ENCODE measurements at regions not wholly inside any gene's neighbourhood (a gene's known extent, or its start where the extent isn't known, plus 50 kb on each side); places are given as distances from the start of the nearest gene placed in this dataset.
"Not testable (repeated sequence)": the region's sequence is repeated elsewhere in the genome, so short reads cannot be mapped to it uniquely, and the experiment has no call there.

- no peak for DNase-seq (ENCODE audit: low spot score)
- TF ChIP-seq, protein P1, sequence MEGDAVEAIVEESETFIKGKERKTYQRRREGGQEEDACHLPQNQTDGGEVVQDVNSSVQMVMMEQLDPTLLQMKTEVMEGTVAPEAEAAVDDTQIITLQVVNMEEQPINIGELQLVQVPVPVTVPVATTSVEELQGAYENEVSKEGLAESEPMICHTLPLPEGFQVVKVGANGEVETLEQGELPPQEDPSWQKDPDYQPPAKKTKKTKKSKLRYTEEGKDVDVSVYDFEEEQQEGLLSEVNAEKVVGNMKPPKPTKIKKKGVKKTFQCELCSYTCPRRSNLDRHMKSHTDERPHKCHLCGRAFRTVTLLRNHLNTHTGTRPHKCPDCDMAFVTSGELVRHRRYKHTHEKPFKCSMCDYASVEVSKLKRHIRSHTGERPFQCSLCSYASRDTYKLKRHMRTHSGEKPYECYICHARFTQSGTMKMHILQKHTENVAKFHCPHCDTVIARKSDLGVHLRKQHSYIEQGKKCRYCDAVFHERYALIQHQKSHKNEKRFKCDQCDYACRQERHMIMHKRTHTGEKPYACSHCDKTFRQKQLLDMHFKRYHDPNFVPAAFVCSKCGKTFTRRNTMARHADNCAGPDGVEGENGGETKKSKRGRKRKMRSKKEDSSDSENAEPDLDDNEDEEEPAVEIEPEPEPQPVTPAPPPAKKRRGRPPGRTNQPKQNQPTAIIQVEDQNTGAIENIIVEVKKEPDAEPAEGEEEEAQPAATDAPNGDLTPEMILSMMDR (IDR thresholded peaks at IDR 0.05; ENCODE audit: borderline replicate concordance, control extremely low read depth, extremely low read depth, insufficient read depth, missing control alignments): no peak
- in situ Hi-C loops (cut with MboI; ENCODE audit: low sequenced_read_pairs, unreplicated experiment): no loop called here
Observed at GRCh38 chr2:155980941-155981560, 351.5 kb downstream of the NR4A2 start.

DNA sequence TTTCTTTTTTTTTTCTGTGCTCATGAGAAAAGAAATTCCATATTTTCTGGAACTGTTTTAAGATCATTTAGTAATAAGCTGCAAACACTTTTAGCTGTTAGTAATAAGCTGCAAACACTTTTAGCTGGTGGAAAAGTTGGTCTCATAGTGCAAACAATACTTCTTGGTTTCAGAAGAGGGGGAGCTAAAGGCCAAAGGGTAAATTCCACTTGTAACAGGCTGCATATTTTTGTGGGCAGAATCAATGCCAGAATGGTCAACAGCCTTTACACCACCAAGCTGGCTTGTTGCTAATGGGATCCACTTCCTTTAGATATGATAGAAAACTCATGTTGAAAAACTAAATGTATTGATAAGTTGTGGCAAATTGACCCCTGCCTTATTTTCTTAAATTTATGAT is 356.8 kb downstream of the NR4A2 start:
- TF ChIP-seq, protein P1 (IDR thresholded peaks at IDR 0.05; ENCODE audit: borderline replicate concordance, control extremely low read depth, extremely low read depth, insufficient read depth, missing control alignments): no peak
- no peak for DNase-seq (ENCODE audit: low spot score)
- in situ Hi-C loops (cut with MboI; ENCODE audit: low sequenced_read_pairs, unreplicated experiment): no loop called here

DNA sequence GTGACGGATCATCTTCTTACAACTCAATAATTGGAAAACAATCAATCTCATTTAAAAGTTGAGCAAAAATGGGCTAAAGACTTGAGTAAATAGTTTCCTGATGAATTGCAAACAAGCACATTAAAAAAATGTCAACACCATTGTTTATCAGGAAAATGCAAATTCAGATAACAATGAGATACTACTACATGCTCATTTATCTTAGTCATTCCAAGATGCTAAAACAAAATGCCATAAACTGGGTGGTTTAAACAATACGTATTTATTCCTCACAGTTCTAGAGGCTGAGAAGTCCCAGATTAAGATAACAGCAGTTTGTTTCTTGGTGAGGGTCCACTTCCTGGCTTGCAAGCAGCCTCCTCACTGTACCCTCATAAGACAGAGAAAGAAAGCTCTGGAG is 359.6 kb downstream of the NR4A2 start:
- TF ChIP-seq, protein P1 (IDR thresholded peaks at IDR 0.05; ENCODE audit: borderline replicate concordance, control extremely low read depth, extremely low read depth, insufficient read depth, missing control alignments): no peak
- in situ Hi-C loops (cut with MboI; ENCODE audit: low sequenced_read_pairs, unreplicated experiment): no loop called here

DNA sequence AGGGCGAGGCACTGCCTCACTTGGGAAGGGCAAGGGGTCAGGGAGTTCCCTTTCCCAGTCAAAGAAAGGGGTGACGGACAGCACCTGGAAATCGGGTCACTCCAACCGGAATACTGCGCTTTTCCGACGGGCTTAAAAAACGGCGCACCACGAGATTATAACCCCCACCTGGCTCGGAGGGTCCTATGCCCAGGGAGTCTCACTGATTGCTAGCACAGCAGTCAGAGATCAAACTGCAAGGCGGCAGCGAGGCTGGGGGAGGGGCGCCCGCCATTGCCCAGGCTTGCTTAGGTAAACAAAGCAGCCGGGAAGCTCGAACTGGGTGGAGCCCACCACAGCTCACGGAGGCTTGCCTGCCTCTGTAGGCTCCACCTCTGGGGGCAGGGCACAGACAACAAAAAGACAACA is 366.5 kb downstream of the NR4A2 start:
- DNase-seq (ENCODE audit: low spot score); in situ Hi-C loops (cut with MboI; ENCODE audit: low sequenced_read_pairs, unreplicated experiment): not testable (repeated sequence)

More for the DNA sequence above, 359.6 kb downstream of the NR4A2 start:
- no peak for DNase-seq (ENCODE audit: low spot score)

DNA sequence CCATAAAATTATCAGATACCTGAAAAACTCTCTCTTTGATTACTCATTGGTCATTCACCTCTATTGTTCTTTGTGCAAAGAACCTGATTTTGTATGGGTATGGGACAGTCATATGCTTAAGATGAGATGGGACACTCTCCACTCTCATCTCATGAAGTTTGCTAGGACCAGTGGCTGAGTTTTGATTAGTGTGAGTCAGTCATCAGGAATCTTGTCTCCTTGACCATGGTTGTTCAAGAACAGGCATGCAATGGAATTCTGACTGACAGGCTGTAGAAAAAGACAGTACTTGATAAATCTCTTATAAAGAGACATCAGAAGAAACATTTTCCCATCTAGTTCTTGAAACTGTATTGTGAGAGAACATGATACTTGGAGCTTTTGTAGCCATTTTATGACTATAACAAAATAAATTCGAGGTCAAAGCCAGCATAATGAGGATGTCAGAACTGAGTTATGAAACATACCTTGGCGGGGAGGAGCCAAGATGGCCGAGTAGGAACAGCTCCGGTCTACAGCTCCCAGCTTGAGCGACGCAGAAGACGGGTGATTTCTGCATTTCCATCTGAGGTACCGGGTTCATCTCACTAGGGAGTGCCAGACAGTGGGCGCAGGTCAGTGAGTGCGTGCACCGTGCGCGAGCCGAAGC is 367.0 kb downstream of the NR4A2 start:
- TF ChIP-seq, protein P1 (IDR thresholded peaks at IDR 0.05; ENCODE audit: borderline replicate concordance, control extremely low read depth, extremely low read depth, insufficient read depth, missing control alignments): no peak
- in situ Hi-C loops (cut with MboI; ENCODE audit: low sequenced_read_pairs, unreplicated experiment): no loop called here
- no peak for DNase-seq (ENCODE audit: low spot score)

DNA sequence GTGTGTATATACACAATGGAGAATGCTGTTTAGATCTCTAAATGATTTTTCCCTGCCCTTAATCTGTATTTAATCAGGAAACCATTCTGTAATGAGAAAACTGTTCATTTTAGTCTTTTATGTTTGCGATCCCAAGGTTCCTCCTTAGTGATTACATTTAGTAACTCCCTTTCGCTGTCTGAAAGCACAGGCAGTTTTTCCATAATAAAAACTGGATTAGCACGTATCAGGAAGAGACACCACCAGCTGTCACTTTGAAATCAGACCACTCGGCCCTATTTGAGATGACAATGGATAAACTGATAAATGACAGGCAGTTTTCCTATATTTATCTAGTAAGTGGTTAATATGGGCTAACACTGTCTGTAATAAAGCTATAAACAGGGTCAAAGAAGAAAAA is 370.9 kb downstream of the NR4A2 start:
- TF ChIP-seq, protein P1 (IDR thresholded peaks at IDR 0.05; ENCODE audit: borderline replicate concordance, control extremely low read depth, extremely low read depth, insufficient read depth, missing control alignments): no peak
- in situ Hi-C loops (cut with MboI; ENCODE audit: low sequenced_read_pairs, unreplicated experiment): no loop called here
- DNase-seq (ENCODE audit: low spot score): no peak

DNA sequence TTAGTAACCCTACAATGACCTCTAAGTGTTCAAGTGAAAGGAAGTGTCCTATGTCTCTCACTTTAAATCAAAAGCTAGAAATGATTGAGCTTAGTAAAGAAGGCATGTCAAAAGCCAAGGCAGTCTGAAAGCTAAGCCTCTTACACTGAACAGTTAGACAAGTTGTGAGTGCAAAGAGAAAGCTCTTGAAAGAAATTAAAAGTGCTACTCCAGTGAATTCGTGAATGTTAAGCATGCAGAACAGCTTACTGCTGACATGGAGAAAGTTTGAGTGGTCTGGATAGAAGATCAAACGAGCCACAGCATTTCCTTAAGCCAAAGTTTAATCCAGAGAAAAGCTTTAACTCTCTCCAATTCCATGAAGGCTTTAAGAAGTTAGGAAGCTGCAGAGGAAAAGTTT is 373.7 kb downstream of the NR4A2 start:
- TF ChIP-seq, protein P1 (IDR thresholded peaks at IDR 0.05; ENCODE audit: borderline replicate concordance, control extremely low read depth, extremely low read depth, insufficient read depth, missing control alignments): no peak
- in situ Hi-C loops (cut with MboI; ENCODE audit: low sequenced_read_pairs, unreplicated experiment): no loop called here
- no peak for DNase-seq (ENCODE audit: low spot score)

Measured in GM13976 (cell line).